HFFc6 (cell line): ENCODE measurements at regions not wholly inside any gene's neighbourhood (a gene's known extent, or its start where the extent isn't known, plus 50 kb on each side); places are given as distances from the start of the nearest gene placed in this dataset.

Source experiments
- DNase-seq: peaks from one replicate; pipeline ENCODE4 v3.0.0-alpha.2; 2018
- H3K27ac Mint-ChIP-seq: 2 replicates; pipeline ENCODE4 v1.8.0; 2020; ENCODE audit warnings: mild to moderate bottlenecking, mixed read lengths
- H3K27me3 Mint-ChIP-seq: 2 replicates; pipeline ENCODE4 v1.8.0; 2021; ENCODE audit warnings: mild to moderate bottlenecking, moderate library complexity, mixed read lengths; ENCODE audit not compliant: insufficient read depth
- H3K36me3 Mint-ChIP-seq: 2 replicates; pipeline ENCODE4 v1.8.0; 2021; ENCODE audit warnings: low read depth, mixed read lengths
- H3K4me1 Mint-ChIP-seq: 2 replicates; pipeline ENCODE4 v1.8.0; 2020; ENCODE audit warnings: low read depth, mixed read lengths
- H3K4me3 Mint-ChIP-seq: 2 replicates; pipeline ENCODE4 v1.8.0; 2020; ENCODE audit warnings: mild to moderate bottlenecking, moderate library complexity, mixed read lengths
- H3K9me3 Mint-ChIP-seq: 2 replicates; pipeline ENCODE4 v1.8.0; 2020; ENCODE audit warnings: mild to moderate bottlenecking, mixed read lengths
- TF ChIP-seq, protein P1 (sequence below): fragments of 200-600 bp; sonication (generic); IDR thresholded peaks from 2 replicates; pipeline ENCODE4 v1.5.0; 2021; ENCODE audit warnings: antibody characterized with exemption, mild to moderate bottlenecking

DNA sequence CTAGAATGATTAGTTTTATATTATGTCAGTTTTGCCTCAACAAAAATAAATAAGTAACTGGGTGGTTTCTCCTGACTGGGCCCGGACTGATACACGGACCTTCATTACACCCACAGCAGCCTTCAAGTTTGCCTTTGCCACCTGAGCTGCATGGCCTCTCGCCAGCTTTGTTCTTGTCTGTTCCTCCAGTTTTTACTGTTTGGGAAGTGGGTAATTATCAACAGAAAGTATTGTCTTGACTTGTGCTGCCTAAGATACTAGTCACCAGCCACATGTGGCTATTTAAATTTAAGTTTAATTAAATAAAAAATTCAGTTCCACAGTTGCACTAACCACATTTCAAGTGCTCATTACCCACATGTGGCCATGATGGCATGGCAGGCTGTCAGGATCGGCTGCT is 74.7 kb upstream of the INTU start:
- Mint-ChIP-seq H3K4me3 (no peak overlapping the region), H3K9me3 (no peaks in the 10 kb centered on the region), H3K4me1 (no peaks in the 10 kb centered on the region), H3K36me3 (no peaks in the 10 kb centered on the region), H3K27ac (no peak overlapping the region), H3K27me3 (no peaks in the 10 kb centered on the region)
- DNase-seq: no peak
- TF ChIP-seq, protein P1, sequence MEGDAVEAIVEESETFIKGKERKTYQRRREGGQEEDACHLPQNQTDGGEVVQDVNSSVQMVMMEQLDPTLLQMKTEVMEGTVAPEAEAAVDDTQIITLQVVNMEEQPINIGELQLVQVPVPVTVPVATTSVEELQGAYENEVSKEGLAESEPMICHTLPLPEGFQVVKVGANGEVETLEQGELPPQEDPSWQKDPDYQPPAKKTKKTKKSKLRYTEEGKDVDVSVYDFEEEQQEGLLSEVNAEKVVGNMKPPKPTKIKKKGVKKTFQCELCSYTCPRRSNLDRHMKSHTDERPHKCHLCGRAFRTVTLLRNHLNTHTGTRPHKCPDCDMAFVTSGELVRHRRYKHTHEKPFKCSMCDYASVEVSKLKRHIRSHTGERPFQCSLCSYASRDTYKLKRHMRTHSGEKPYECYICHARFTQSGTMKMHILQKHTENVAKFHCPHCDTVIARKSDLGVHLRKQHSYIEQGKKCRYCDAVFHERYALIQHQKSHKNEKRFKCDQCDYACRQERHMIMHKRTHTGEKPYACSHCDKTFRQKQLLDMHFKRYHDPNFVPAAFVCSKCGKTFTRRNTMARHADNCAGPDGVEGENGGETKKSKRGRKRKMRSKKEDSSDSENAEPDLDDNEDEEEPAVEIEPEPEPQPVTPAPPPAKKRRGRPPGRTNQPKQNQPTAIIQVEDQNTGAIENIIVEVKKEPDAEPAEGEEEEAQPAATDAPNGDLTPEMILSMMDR: no peak

DNA sequence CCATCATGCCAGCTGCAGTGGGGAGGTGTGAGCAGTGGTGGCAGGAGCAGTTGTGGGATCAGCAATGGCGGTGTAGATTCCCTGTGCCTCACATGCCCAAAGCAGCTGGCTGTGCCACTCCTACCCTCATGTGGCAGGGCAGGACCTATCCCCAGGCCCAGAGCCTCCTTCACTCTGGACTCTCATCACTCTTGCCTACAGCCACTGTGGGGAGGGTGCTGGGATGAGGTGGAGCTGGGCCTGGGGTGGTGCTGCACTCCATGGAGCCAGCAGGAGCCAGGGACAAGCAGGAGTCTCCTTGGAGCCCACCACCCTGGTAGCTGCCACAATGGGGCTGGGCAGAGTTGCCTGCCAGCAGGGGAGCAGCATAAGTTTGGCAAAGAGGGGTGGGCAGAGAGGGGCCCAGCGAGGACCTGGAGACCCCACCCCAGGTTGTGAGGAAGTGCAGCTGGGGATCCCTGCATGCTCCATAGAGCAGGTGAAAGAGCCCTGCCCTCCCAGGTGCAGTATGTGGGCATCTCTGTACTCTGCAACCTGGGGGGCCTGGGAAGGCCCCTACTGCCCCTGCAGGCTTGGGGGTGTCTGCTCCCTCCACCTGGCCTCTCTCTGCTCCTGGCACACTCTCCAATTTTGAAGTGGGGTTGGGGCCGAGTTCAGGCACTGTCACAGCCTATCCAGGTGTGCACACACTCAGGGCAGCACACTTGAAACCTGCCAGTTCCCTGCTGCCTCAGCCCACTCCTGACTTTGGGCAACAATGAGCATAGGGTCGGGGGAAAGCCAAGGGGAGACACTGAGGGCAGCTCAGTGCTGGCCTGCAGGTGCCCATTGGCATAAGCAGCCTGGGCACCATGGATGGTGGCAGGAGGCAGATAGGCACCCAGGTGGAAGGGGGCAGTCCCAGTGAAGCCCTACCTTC is 74.0 kb upstream of the INTU start:
- Mint-ChIP-seq H3K27me3 (no peaks in the 10 kb centered on the region), H3K4me1 (no peaks in the 10 kb centered on the region), H3K36me3 (no peaks in the 10 kb centered on the region), H3K9me3 (no peaks in the 10 kb centered on the region), H3K27ac (no peak overlapping the region), H3K4me3 (no peak overlapping the region)
- DNase-seq: no peak
- TF ChIP-seq, protein P1: no peak

DNA sequence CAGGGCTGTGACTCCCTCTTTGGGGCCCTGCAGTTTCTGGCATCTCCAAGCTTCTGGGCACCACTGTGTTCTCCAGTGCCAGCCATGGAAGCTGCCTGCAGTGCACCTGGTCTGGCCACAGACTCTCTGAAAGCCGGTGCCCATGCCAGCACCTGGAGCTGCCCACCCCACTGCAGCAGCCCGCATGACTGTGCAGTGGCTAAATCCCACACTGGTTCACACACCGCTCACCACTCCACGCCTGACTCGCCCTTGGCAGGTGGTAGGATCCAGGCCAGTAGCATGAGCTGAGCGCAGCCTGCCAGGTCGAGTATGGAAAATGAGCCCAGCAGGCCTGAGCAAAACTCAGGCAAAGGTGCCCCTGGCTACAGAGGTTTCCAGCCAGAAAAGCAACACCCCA is 72.8 kb upstream of the INTU start:
- Mint-ChIP-seq H3K27ac (no peak overlapping the region), H3K9me3 (no peaks in the 10 kb centered on the region)

DNA sequence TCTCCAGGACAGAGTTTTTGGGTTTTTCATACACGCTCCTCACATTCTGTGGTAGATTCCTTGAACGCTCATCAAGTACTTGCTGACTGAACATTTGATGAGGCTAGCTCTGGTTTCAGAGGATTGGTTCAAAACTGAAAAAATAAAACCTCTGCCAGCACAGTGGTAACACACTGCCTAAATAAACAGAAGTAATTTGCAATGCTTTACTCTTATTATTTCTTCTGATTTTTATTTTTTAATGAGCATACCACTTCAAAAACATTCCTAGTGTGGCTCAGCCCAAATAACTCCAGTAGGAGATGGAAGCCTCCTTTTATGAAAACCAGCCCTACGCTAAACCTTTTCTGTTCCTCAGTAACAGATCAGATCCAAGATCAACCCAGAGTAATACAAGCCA is 72.0 kb upstream of the INTU start:
- no peak for DNase-seq
- Mint-ChIP-seq H3K4me3 (no peak overlapping the region), H3K36me3 (no peaks in the 10 kb centered on the region), H3K4me1 (no peaks in the 10 kb centered on the region), H3K9me3 (no peaks in the 10 kb centered on the region), H3K27ac (no peak overlapping the region), H3K27me3 (0 out of 2 replicates have a peak, but pooled peaks cover 2% of the 10 kb centered on the region)
- TF ChIP-seq, protein P1: no peak

More for the DNA sequence above, 72.8 kb upstream of the INTU start:
- H3K27me3 Mint-ChIP-seq: 0 out of 2 replicates have a peak, but pooled peaks cover 2% of the 10 kb centered on the region
- H3K4me3 Mint-ChIP-seq: no peak overlapping the region
- TF ChIP-seq, protein P1: no peak
- no peaks in the 10 kb centered on the region for H3K36me3 Mint-ChIP-seq
- no peaks in the 10 kb centered on the region for H3K4me1 Mint-ChIP-seq
- DNase-seq: no peak

DNA sequence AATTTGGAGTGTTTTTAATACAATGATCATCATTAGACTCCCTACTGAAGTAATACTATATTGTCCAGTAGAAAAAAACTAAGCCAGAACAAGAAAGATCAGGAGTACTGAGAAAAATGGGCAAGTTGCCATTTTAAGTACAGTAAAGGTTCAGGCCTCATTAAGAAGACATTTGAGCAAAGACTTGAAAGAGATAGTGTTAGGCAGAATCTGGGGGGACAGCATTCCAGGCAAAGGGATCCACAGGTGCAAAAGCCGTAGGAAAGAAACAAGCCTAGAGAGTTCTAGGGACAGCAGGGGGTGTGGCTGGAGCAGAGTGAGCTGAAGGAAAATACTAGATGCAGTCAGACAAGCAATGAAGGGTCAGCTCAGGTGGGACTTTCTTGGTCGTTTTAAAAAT is 58.1 kb upstream of the INTU start:
- TF ChIP-seq, protein P1: no peak
- Mint-ChIP-seq H3K27ac (no peak overlapping the region), H3K9me3 (no peaks in the 10 kb centered on the region), H3K4me3 (no peak overlapping the region), H3K36me3 (no peaks in the 10 kb centered on the region), H3K27me3 (peaks cover 3% of the 10 kb centered on the region), H3K4me1 (peaks cover 5% of the 10 kb centered on the region; the same call in 1 of the 2 replicates)
- no peak for DNase-seq
